Spleen (tissue), 7 donors: ENCODE measurements at regions not wholly inside any gene's neighbourhood (a gene's known extent, or its start where the extent isn't known, plus 50 kb on each side); places are given as distances from the start of the nearest gene placed in this dataset.

Experiments
- CTCF ChIP-seq, 11 experiments: fragments of 200-600 bp in 7 of 11; fragments of 450-650 bp in 4 of 11; sonication (generic) in 4 of 11; IDR thresholded peaks in 8 of 11; conservative IDR thresholded peaks in 3 of 11; 1 replicate in 7 of 11; 2 replicates in 4 of 11; pipeline versions ENCODE4 v1.4.0 to v1.8.0; 2016 to 2021; ENCODE audit warnings: antibody characterized with exemption in 11 of 11, inconsistent platforms in 4 of 11, mild to moderate bottlenecking in 1 of 11
- POLR2A ChIP-seq, 3 donors: fragments of 450-650 bp; IDR thresholded peaks; one replicate each; pipeline ENCODE4 v1.5.1; 2017; ENCODE audit warnings: antibody characterized with exemption in 3 of 3, mild to moderate bottlenecking in 1 of 3
- POLR2AphosphoS5 ChIP-seq, 3 donors: sonication (generic); formaldehyde crosslinking; IDR thresholded peaks; one replicate each; pipeline ENCODE4 v1.5.1; 2017; ENCODE audit warnings: antibody characterized with exemption in 3 of 3
- donor health status: DM: no; HTN: no; CAD: no; lungs with moderate emphysema.
- donor health status: DM: no; HTN: no; CAD: no.
- donor health status: DM: no; HTN: no; CAD: no.

DNA sequence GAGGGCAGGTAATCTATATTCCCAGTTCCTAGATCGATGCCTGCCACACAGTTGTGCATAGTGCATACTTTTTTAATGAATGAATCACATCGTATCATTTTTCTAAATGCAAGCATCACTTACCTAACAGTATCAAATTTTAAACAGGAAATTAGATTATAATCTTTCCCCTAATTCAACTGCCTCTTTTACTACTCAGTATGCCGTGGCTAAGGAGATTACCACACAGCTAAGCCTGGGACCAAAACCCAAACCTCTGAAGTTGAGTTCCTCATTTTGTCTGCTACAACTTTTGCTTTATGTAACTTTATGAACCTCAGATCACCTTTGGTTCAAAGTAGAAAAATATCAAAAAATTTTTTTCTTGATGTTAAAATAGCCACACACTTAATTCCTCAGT lies 53.2 kb upstream of the FNDC3B start:
- TF ChIP-seq CTCF (IDR thresholded peaks at IDR 0.05 in 8 of 11, conservative IDR thresholded peaks at IDR 0.05 in 3 of 11), result no peak
- no peak for TF ChIP-seq POLR2A (IDR thresholded peaks at IDR 0.05)
- TF ChIP-seq POLR2AphosphoS5 (IDR thresholded peaks at IDR 0.05), result no peak
